Neural cell (in vitro differentiated cells): ENCODE measurements at regions not wholly inside any gene's neighbourhood (a gene's known extent, or its start where the extent isn't known, plus 50 kb on each side); places are given as distances from the start of the nearest gene placed in this dataset.

Experiments
- H2AFZ ChIP-seq: fragments of 200-600, 300-800 bp; sonication (generic), shearing (Covaris generic); 2 replicates; pipeline ENCODE4 v1.6.0; 2014; ENCODE audit warnings: low read depth, mild to moderate bottlenecking, antibody characterized with exemption, low read length, moderate library complexity
- H3F3A ChIP-seq: fragments of 200-600 bp; shearing (Covaris generic); 2 replicates; pipeline ENCODE4 v1.6.1; 2016; ENCODE audit warnings: mild to moderate bottlenecking, moderate library complexity, mixed read lengths, antibody characterized with exemption, low read length; ENCODE audit not compliant: insufficient read depth, poor library complexity, severe bottlenecking
- H3K27ac ChIP-seq: fragments of 200-600, 300-800 bp; sonication (generic), shearing (Covaris generic); 2 replicates; pipeline ENCODE4 v1.5.1; 2014; ENCODE audit warnings: mild to moderate bottlenecking, low read length, moderate library complexity
- H3K27me3 ChIP-seq: fragments of 300-800, 200-600 bp; sonication (generic), shearing (Covaris generic); 2 replicates; pipeline ENCODE4 v1.6.0; 2014; ENCODE audit warnings: mild to moderate bottlenecking, low read depth, low read length, moderate library complexity; ENCODE audit not compliant: insufficient read depth
- H3K36me3 ChIP-seq: fragments of 300-800, 200-600 bp; sonication (generic), shearing (Covaris generic); 2 replicates; pipeline ENCODE4 v1.5.1; 2014; ENCODE audit warnings: mild to moderate bottlenecking, antibody characterized with exemption, low read length, moderate library complexity; ENCODE audit not compliant: insufficient read depth
- H3K4me2 ChIP-seq: fragments of 300-800, 200-600 bp; sonication (generic), shearing (Covaris generic); 2 replicates; pipeline ENCODE4 v1.6.0; 2014; ENCODE audit warnings: mild to moderate bottlenecking, low read length
- H3K4me3 ChIP-seq: fragments of 300-800, 200-600 bp; sonication (generic), shearing (Covaris generic); 2 replicates; pipeline ENCODE4 v1.5.1; 2014; ENCODE audit warnings: mild to moderate bottlenecking, low read length, moderate library complexity
- H3K79me2 ChIP-seq: fragments of 200-600 bp; shearing (Covaris generic); replicated peaks from 2 replicates; pipeline ENCODE4 v1.6.0; 2014; ENCODE audit warnings: mild to moderate bottlenecking, low read length, moderate library complexity; ENCODE audit not compliant: insufficient read depth
- H3K9ac ChIP-seq: fragments of 300-800, 200-600 bp; sonication (generic), shearing (Covaris generic); 2 replicates; pipeline ENCODE4 v1.6.1; 2016; ENCODE audit warnings: mild to moderate bottlenecking, low read length, mixed read lengths
- H3K9me2 ChIP-seq: fragments of 200-600 bp; shearing (Covaris generic); 2 replicates; pipeline ENCODE4 v1.6.1; 2016; ENCODE audit warnings: mild to moderate bottlenecking, low read length, mixed read lengths; ENCODE audit not compliant: insufficient read depth
- H3K9me3 ChIP-seq: fragments of 200-600, 300-800 bp; sonication (generic), shearing (Covaris generic); 2 replicates; pipeline ENCODE4 v1.6.1; 2016; ENCODE audit warnings: mild to moderate bottlenecking, mixed run types, low read length, moderate library complexity, mixed read lengths
- H4K20me1 ChIP-seq: fragments of 200-600 bp; shearing (Covaris generic); 2 replicates; pipeline ENCODE4 v1.6.1; 2016; ENCODE audit warnings: mild to moderate bottlenecking, mixed run types; ENCODE audit not compliant: insufficient read depth
- CTCF ChIP-seq: fragments of 450-650 bp; IDR thresholded peaks from 2 replicates; pipeline ENCODE4 v1.5.1; 2014; ENCODE audit warnings: antibody characterized with exemption, mild to moderate bottlenecking, moderate library complexity; ENCODE audit not compliant: poor library complexity, severe bottlenecking
- EP300 ChIP-seq: fragments of 450-650 bp; conservative IDR thresholded peaks from 2 replicates; pipeline ENCODE4 v1.6.1; 2014; ENCODE audit warnings: antibody characterized with exemption, mild to moderate bottlenecking, moderate library complexity; ENCODE audit not compliant: poor library complexity, severe bottlenecking
- EZH2 ChIP-seq: fragments of 200-600, 300-800 bp; shearing (Covaris generic), sonication (generic); IDR thresholded peaks from 2 replicates; pipeline ENCODE4 v1.6.1; 2014; ENCODE audit warnings: antibody characterized with exemption, low read length, borderline replicate concordance, mild to moderate bottlenecking; ENCODE audit not compliant: insufficient read depth, poor library complexity, severe bottlenecking
- MXI1 ChIP-seq: fragments of 450-650 bp; conservative IDR thresholded peaks from 2 replicates; pipeline ENCODE4 v1.6.1; 2014; ENCODE audit warnings: antibody characterized with exemption, mild to moderate bottlenecking; ENCODE audit not compliant: poor library complexity, severe bottlenecking
- POLR2AphosphoS5 ChIP-seq: IDR thresholded peaks from 2 replicates; pipeline ENCODE4 v1.6.1; 2012
- RAD21 ChIP-seq: fragments of 450-650 bp; conservative IDR thresholded peaks from 2 replicates; pipeline ENCODE4 v1.6.1; 2014; ENCODE audit warnings: antibody characterized with exemption, mild to moderate bottlenecking, moderate library complexity
- REST ChIP-seq: IDR thresholded peaks from 2 replicates; pipeline ENCODE4 v1.6.1; 2012; ENCODE audit warnings: borderline replicate concordance
- SMC3 ChIP-seq: fragments of 450-650 bp; conservative IDR thresholded peaks from 2 replicates; pipeline ENCODE4 v1.6.1; 2014; ENCODE audit warnings: antibody characterized with exemption, mild to moderate bottlenecking, moderate library complexity; ENCODE audit not compliant: poor library complexity
- TAF1 ChIP-seq: IDR thresholded peaks from 2 replicates; pipeline ENCODE4 v1.6.1; 2012; ENCODE audit warnings: low read depth

- Histone ChIP-seq H2AFZ (no peak overlapping the region), H3K4me2 (no peak overlapping the region)
- no peak for TF ChIP-seq MXI1
- no peak for TF ChIP-seq POLR2AphosphoS5
- no peak for TF ChIP-seq RAD21
- TF ChIP-seq REST: no peak
- TF ChIP-seq EP300: no peak
- TF ChIP-seq TAF1: no peak
- no peak for TF ChIP-seq CTCF
- TF ChIP-seq SMC3: no peak
- TF ChIP-seq EZH2: no peak
Measured at GRCh38 chr3:55147856-55148720, 220.2 kb upstream of the LRTM1 start.

GRCh38 chr3:55147406-55147805, 219.5 kb upstream of the LRTM1 start:
- Histone ChIP-seq H2AFZ (no peak overlapping the region), H3K4me2 (no peak overlapping the region), H4K20me1 (no peaks in the 10 kb centered on the region), H3K79me2 (no peaks in the 10 kb centered on the region), H3K9ac (no peak overlapping the region), H3K9me3 (no peaks in the 10 kb centered on the region), H3K36me3 (no peaks in the 10 kb centered on the region), H3K9me2 (no peaks in the 10 kb centered on the region), H3K4me3 (no peak overlapping the region), H3K27me3 (no peaks in the 10 kb centered on the region), H3K27ac (no peak overlapping the region), H3F3A (no peaks in the 10 kb centered on the region)
- TF ChIP-seq EZH2 (no peak), SMC3 (no peak), TAF1 (no peak), RAD21 (no peak), CTCF (no peak), MXI1 (no peak), REST (no peak), EP300 (no peak), POLR2AphosphoS5 (no peak)

More at GRCh38 chr3:55147856-55148720, 220.2 kb upstream of the LRTM1 start:
- no peaks in the 10 kb centered on the region for H3K36me3 ChIP-seq
- H3K27me3 ChIP-seq: no peaks in the 10 kb centered on the region
- H3K9me3 ChIP-seq: no peaks in the 10 kb centered on the region
- H3K9me2 ChIP-seq: no peaks in the 10 kb centered on the region
- H3K9ac ChIP-seq: no peak overlapping the region
- H3K4me3 ChIP-seq: no peak overlapping the region
- no peak overlapping the region for H3K27ac ChIP-seq
- no peaks in the 10 kb centered on the region for H3F3A ChIP-seq
- no peaks in the 10 kb centered on the region for H4K20me1 ChIP-seq
- H3K79me2 ChIP-seq: no peaks in the 10 kb centered on the region
